ENCODE measurements at regions not wholly inside any gene's neighbourhood (a gene's known extent, or its start where the extent isn't known, plus 50 kb on each side); places are given as distances from the start of the nearest gene placed in this dataset.

DNA sequence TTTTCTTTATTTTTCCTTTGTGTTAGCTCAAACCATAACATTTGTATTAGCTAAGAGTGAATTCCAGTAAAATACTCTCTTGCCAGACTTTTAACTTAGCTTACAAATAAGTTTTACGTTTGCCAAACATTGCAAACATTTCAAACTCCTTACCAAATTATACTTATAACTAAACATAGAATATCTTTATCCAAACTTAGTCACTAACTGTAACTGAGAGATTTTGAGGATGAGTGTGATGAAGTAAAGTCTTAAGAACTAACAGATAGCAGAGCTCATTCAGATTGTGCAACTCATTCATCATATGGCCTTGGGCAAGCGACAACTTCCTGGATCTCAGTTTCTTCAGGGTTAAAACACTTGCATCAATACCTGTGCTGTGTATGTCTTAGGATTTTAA, 533.7 kb downstream of the TDRD15 start:
- WGBS, 4 donors, result 85 to 90% (median 86%) methylated on average over 2 of the region's 2 CpGs
- Histone ChIP-seq H3K9me3 (no peaks in the 10 kb centered on the region), H3K27ac (no peak overlapping the region), H3K4me3 (no peak overlapping the region), H3K27me3 (no peaks in the 10 kb centered on the region), H3K4me1 (no peaks in the 10 kb centered on the region), H3K36me3 (no peaks in the 10 kb centered on the region)
- TF ChIP-seq POLR2A (IDR thresholded peaks at IDR 0.05) (no peak), CTCF (IDR thresholded peaks at IDR 0.05) (no peak)
- intact Hi-C loops (cut with DNase I), result no loop called here
- no peak for DNase-seq
- no peak for ATAC-seq

DNA sequence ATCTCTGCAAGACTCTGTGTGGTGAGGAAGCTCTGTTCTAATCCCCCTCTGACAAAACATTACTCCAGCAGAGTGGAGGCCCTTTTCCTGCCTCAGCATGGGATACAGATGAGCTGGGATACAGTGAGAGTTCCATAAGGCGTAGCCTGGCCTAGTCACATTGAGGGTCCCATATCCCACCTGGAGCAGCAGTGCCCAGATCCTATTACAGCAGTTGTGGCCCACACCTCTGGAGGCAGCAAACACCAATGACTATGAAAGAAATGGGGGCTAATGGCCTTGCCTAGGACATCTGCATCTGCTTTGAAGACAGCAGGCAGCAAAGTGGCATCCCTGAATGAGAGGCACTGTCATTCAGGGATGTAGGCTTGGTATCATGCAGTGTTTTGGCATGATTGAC, 534.5 kb downstream of the TDRD15 start:
- H3K27me3 ChIP-seq, result no peaks in the 10 kb centered on the region
- DNase-seq (no peak), ATAC-seq (no peak)
- H3K9me3 ChIP-seq, result no peaks in the 10 kb centered on the region
- H3K4me3 ChIP-seq, result no peak overlapping the region
- intact Hi-C loops (cut with DNase I), result no loop called here
- TF ChIP-seq CTCF (IDR thresholded peaks at IDR 0.05), result no peak
- TF ChIP-seq POLR2A (IDR thresholded peaks at IDR 0.05), result no peak
- no peaks in the 10 kb centered on the region for H3K36me3 ChIP-seq
- no peak overlapping the region for H3K27ac ChIP-seq
- H3K4me1 ChIP-seq, result no peaks in the 10 kb centered on the region
- 89 to 100% (median 93%) methylated on average over 1 of the region's 1 CpG for WGBS, 4 donors

DNA sequence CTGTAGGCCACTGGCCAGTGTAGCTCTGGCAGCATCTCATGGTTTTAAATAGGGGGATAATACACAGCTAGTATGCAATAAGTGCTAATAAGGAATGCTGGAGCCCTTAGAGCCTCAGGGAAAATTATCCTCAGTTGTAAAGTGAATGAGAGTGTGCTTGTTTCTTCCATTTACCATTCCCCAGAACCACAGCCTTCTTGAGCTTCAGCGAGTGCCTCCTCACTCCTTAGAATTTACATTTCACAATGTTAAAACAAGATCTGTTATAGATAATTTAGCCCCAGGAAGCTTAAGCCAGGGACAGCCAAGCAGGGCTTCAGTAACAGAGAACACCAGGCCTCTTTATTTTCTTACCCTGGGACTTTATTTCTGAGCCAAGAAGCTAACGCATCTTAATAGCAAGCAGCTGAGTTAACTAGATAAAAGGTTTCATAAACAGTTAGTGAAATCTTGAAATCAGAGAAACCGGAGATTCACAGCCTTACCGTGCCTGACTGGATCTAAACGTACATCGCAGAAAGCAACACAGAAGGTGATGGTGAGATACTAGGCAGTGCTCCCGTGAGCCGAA, 535.2 kb downstream of the TDRD15 start:
- Histone ChIP-seq H3K27me3 (no peaks in the 10 kb centered on the region), H3K4me3 (no peak overlapping the region), H3K27ac (no peak overlapping the region), H3K4me1 (no peaks in the 10 kb centered on the region), H3K9me3 (no peaks in the 10 kb centered on the region), H3K36me3 (no peaks in the 10 kb centered on the region)
- TF ChIP-seq CTCF (IDR thresholded peaks at IDR 0.05) (no peak), POLR2A (IDR thresholded peaks at IDR 0.05) (no peak)
- intact Hi-C loops (cut with DNase I), result no loop called here
- no peak for DNase-seq
- no peak for ATAC-seq
- 75 to 89% (median 79%) methylated on average over 8 of the region's 8 CpGs for WGBS, 4 donors

DNA sequence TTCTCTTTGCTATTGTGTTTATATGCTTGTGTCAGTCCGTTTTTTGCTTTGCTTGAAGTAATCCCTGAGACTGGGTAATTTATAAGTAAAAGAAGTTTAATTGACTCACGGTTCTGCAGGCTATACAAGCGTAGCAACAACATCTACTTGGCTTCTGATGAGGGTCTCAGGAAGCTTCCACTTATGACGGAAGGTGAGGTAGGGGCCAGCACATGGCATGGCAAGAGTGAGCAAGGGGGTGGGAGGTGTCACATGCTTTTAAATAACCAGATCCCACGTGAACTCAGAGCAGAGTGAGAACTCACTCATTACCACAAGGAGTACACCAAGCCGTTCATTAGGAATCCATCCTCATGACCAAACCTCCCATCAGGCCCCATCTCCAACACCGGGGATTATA, 540.3 kb downstream of the TDRD15 start:
- no peak overlapping the region for H3K4me3 ChIP-seq
- H3K27ac ChIP-seq, result no peak overlapping the region
- 81 to 89% (median 85%) methylated on average over 7 of the region's 7 CpGs for WGBS, 4 donors
- no peak for ATAC-seq
- TF ChIP-seq POLR2A (IDR thresholded peaks at IDR 0.05), result no peak
- no peaks in the 10 kb centered on the region for H3K36me3 ChIP-seq
- H3K4me1 ChIP-seq, result peaks cover 0 to 20% (median 0%) of the 10 kb centered on the region in 12 donors
- no peaks in the 10 kb centered on the region for H3K27me3 ChIP-seq
- intact Hi-C loops (cut with DNase I), result no loop called here
- no peaks in the 10 kb centered on the region for H3K9me3 ChIP-seq
- no peak for DNase-seq

DNA sequence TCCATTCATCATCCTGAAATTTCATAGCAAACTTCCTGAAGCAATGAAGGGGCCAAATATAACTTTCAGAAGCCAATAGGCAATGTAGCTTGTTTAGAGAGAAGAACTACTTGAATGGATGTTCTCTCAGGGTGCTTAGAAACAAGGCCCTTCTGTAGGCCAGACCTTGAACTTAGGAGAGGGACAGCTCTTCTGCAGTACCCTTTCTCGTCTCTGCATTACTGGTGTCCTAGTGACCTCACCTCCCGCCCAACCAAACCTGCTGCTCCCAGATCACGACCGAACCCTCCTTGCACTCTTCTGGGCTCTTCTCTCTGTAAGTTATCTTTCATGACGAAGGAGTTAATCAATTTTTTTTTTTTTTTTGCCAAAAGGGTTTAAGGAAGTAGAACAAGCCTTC, 543.9 kb downstream of the TDRD15 start:
- Histone ChIP-seq H3K9me3 (no peaks in the 10 kb centered on the region), H3K27ac (peak overlapping the region in 1 of 12 donors; percentile 56), H3K4me3 (no peak overlapping the region), H3K27me3 (no peaks in the 10 kb centered on the region), H3K4me1 (peaks cover 0 to 20% (median 0%) of the 10 kb centered on the region in 12 donors), H3K36me3 (no peaks in the 10 kb centered on the region)
- 86 to 88% (median 86%) methylated on average over 5 of the region's 5 CpGs for WGBS, 4 donors
- TF ChIP-seq CTCF (IDR thresholded peaks at IDR 0.05), result no peak
- TF ChIP-seq POLR2A (IDR thresholded peaks at IDR 0.05), result no peak
- intact Hi-C loops (cut with DNase I), result no loop called here
- DNase-seq, result no peak
- no peak for ATAC-seq

All from heart left ventricle (tissue), 16 donors.